GM21515 (cell line): ENCODE measurements at regions not wholly inside any gene's neighbourhood (a gene's known extent, or its start where the extent isn't known, plus 50 kb on each side); places are given as distances from the start of the nearest gene placed in this dataset.

Experiments
- ATAC-seq: cut with Tn5 transposase; IDR thresholded peaks from one replicate; pipeline ENCODE4 v1.9.1; 2021; ENCODE audit not compliant: unreplicated experiment

GRCh38 chr2:34371711-34372110 lies 772.6 kb upstream of the FAM98A start:
- no peak for ATAC-seq

- no peak for ATAC-seq
Observed at GRCh38 chr2:34368304-34368703, 769.2 kb upstream of the FAM98A start.

GRCh38 chr2:34365932-34366331 lies 766.8 kb upstream of the FAM98A start:
- ATAC-seq: no peak

- ATAC-seq: no peak
Observed at GRCh38 chr2:34365512-34365911, 766.4 kb upstream of the FAM98A start.

GRCh38 chr2:34353509-34354113 lies 754.5 kb upstream of the FAM98A start:
- ATAC-seq: no peak

- no peak for ATAC-seq
Observed at GRCh38 chr2:34349527-34349926, 750.4 kb upstream of the FAM98A start.

- no peak for ATAC-seq
Observed at GRCh38 chr2:34345030-34345429, 745.9 kb upstream of the FAM98A start.

GRCh38 chr2:34340307-34340706 lies 741.2 kb upstream of the FAM98A start:
- no peak for ATAC-seq

GRCh38 chr2:34337735-34338134 lies 738.6 kb upstream of the FAM98A start:
- no peak for ATAC-seq

- no peak for ATAC-seq
Observed at GRCh38 chr2:34332813-34333212, 733.7 kb upstream of the FAM98A start.

- no peak for ATAC-seq
Observed at GRCh38 chr2:34320056-34320455, 721.0 kb upstream of the FAM98A start.

- ATAC-seq: no peak
Observed at GRCh38 chr2:34317797-34318196, 718.7 kb upstream of the FAM98A start.

- no peak for ATAC-seq
Observed at GRCh38 chr2:34316788-34317187, 717.7 kb upstream of the FAM98A start.

- ATAC-seq: no peak
Observed at GRCh38 chr2:34311816-34312215, 712.7 kb upstream of the FAM98A start.

GRCh38 chr2:34308140-34308539 lies 709.0 kb upstream of the FAM98A start:
- no peak for ATAC-seq

GRCh38 chr2:34307636-34308035 lies 708.5 kb upstream of the FAM98A start:
- ATAC-seq: no peak

GRCh38 chr2:34306745-34307144 lies 707.6 kb upstream of the FAM98A start:
- ATAC-seq: no peak

GRCh38 chr2:34305587-34305986 lies 706.5 kb upstream of the FAM98A start:
- ATAC-seq: no peak

- no peak for ATAC-seq
Observed at GRCh38 chr2:34294961-34295360, 695.9 kb upstream of the FAM98A start.

- ATAC-seq: peak; percentile 65
Observed at GRCh38 chr2:34291076-34291475, 692.0 kb upstream of the FAM98A start.

- no peak for ATAC-seq
Observed at GRCh38 chr2:34288016-34288415, 688.9 kb upstream of the FAM98A start.

GRCh38 chr2:34280606-34281005 lies 681.5 kb upstream of the FAM98A start:
- ATAC-seq: no peak

- peak; percentile 82 for ATAC-seq
Observed at GRCh38 chr2:34266908-34267697, 668.0 kb upstream of the FAM98A start.
